RKO (cell line): ENCODE measurements at regions not wholly inside any gene's neighbourhood (a gene's known extent, or its start where the extent isn't known, plus 50 kb on each side); places are given as distances from the start of the nearest gene placed in this dataset.

Experiments used
- DNase-seq: peaks from one replicate; pipeline ENCODE4 v3.0.0-alpha.2; 2016; ENCODE audit warnings: low spot score

DNA sequence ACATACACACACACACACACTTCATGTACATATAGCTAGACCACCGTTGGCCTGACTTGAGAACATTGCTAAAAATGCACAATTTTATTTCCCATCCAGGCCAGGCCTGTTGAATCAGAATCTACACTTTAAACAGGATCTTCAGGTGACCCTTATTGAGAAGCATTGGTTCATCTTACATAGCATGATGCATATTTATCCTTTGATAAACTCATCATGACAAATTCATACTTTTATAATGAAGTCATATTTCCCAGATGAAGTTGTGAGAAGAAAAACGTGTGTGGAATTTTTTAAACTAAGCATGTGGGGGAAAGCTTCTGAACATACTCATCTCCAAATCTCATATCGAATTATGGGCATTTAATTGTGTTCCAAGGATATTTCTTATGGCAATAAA is 877.7 kb downstream of the MRPL39 start:
- DNase-seq, result peak; percentile 4

DNA sequence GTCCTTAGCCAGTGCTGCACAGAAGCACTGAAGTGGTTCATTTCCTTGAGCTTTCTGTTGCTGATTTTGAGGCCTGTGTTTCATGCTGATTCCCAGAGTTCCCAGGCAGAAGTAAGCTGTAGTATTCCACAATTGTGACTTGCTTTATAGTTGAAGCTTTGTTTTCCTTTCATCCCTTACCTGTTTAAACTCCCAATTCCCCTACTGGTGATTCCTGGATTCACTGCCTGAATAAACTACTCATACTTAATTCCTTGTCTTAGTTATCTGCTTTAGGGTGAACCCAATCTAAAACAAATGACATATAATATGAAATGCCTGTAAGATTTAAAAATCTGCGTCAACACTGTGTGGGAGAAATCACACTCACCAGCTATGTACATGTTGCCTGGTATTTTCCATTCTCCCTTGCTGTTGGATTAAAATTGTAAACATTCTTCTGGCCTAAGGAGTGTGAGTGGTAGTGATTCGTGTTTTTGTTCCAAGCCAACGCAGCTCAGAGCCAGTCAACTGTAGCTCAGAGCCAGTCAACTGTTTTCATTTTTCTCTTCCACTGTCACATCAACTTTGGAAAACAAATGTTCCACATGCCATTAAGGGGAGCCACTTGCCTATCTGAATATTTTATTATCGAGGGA is 879.4 kb downstream of the MRPL39 start:
- DNase-seq, result no peak

DNA sequence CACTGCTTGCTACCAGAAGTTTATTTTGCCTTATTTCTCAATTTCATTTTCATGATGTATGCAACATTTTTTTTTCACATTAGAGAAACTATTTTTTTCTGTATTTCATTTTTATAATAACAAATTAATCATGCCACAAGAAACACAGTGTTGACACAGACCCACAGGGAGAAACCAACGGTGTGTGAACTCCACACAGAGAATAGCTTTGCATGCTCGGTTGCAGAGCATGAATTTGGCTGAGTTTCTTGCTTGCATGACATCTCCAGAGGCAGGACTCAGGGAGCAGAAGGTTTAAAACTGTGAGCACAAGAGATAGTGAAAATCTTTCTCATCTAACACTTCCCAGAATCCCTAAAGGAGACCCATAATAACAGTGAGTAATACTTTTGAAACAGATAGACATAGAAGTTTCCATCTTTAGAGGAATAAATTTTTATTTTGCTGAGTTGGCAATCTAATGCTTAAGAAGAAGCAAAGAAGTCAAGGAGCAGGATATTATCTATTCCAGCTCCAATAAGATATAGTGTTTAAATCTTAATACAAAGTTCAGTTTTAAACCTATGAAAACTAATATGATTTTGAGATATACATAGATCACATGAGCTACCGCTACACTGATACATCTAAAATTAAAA is 890.9 kb downstream of the MRPL39 start:
- no peak for DNase-seq

DNA sequence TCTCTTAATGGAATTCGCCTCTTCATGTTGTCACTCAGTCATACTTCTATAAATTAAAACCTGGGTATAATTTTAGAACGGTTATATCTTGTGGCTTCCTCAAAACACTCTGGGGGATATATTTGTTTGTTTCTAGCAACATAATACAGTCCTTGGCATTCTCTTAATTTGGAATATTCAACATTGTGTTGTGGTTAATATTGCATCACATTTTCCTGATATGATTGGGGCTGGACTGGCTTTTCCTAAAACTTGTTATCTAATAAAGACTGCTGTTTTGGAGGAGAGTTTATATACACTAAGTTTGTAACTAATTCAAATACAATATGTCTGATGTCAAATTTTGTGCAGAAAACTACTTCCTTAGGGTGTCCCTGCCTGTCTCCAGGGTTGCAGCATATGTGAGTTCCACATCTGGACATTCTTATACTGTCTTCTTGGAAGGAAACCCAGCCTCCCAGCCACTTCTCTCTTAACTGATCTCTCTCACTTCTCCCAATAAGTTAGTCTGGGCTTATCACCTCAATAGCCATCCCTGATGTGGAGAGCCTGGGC is 892.6 kb downstream of the MRPL39 start:
- DNase-seq, result no peak

DNA sequence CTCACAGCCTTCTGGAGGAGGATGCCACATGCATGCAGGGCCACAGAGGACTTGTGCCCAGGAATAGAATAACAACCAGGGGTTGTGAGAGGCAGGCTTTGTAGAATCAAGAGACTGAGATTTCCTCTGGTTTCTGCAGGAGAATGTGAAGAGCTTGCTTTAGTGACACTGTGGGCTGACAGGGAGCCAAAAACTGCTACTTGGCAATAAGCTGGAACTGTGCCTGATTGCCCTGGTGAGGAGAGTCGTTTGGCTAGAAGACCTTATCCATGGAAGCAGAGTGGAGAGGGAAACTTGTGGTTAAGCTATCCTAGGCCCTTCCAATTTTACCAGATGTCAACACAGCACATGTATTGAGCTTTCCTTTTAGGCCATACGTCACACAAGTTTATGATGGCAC is 902.1 kb downstream of the MRPL39 start:
- no peak for DNase-seq

DNA sequence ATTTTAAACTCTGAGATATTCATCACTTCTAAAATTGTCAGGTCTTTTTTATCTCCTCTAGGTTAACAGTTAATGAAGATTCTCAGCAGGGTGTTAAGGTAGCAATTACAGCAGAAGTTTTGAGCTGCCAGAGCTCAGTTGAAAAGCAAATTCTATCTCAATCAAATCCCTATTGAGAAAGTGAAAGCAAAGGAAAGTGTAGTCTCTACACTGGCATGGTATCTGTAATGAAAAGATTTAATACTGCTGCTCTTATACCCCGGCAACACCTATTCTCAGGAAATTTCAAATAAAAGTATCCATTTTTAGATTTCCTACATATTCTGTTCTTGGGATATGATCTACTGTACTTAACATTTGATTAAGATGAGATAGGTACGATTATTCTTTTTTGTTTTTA is 913.5 kb downstream of the MRPL39 start:
- DNase-seq, result no peak

DNA sequence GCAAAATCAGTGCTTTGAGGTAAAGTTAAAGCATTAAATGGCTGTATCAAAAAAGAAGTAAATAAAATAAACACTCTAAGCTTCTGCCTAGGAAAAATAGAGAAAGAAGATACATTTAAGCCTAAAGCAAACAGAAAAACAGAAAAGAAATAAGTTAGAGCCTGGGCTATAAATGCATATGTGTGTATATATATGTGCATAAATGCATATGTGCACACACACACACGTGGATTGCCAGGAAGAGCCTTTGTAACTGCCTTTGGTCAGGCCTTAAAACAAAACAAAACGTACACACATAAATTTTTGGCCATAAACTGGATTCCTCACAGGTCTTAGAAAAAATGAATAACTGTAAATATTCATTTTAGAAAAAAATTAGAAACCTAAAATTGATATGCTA is 925.8 kb downstream of the MRPL39 start:
- no peak for DNase-seq

DNA sequence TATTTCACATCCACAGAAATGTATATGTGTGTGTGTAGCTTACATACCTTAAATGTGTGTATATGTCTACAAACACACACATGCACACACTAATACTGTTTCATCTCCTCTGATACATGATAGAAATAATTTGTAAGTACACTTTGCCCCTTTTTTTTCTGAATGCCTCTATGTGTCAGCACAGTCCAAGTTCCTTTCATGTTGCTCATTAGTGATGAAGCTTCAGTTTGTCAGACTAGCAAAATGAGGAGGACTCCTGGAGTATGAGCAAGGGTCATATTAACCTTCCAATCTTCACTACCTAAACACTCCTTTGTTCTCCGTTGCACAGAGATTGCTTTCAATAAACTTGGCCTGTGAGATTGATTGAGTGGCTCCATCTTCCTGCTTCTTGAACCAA is 935.4 kb downstream of the MRPL39 start:
- DNase-seq, result peak; percentile 18

DNA sequence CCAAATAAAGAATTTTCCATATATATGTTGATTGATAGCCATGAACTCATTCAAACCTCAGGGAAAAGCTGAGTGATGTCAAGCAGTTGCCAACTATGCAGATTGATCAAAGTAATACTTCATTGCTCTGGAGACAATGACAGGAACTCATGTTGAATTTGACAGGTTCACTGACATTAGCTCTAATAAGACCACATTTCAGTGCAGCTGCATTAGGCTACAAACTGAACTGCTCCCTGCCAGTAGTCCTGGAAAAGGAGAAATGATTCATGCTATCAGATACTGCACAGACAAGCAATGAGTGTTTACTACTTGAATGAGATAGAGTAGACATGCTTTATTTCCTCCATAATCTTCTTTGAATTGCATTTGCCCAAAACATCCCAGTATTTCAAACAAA is 948.4 kb downstream of the MRPL39 start:
- DNase-seq, result no peak

DNA sequence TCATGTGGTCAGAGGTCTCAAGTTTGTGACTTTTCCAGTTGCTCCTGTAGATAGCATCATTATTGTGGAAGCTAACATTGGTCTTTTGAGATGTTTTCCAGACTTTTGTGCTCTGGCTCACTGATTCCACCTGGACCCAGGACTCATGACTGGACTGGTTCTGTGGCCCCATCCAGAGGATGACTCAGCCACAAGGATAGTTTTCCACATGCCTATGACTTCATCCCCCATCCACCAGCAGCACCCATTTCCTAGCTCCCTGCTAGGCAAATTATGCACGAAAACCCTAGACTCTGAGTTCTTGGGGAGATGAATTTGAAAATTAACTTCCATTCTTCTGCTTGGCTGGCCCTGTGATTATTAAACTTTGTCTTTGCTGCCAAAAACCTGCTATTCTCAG is 949.3 kb downstream of the MRPL39 start:
- DNase-seq, result no peak

DNA sequence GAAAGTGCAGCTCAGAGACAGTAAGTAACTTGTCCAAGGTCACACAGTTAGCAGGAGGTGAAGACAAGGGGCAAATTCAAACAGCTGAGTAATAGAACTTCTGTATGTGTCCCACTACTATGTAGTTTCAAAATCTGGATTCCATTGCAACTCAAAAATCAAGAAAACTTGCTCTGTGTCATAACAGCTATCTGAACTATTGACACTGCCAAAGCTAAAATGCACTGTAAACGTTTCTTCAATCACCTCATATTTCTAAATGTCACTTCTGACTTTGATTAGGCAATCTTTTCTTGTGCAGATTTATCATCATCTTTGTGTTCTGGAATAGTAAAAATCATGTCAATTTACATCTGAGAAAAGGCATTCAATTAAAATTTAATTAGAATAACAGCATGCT is 957.6 kb downstream of the MRPL39 start:
- no peak for DNase-seq

DNA sequence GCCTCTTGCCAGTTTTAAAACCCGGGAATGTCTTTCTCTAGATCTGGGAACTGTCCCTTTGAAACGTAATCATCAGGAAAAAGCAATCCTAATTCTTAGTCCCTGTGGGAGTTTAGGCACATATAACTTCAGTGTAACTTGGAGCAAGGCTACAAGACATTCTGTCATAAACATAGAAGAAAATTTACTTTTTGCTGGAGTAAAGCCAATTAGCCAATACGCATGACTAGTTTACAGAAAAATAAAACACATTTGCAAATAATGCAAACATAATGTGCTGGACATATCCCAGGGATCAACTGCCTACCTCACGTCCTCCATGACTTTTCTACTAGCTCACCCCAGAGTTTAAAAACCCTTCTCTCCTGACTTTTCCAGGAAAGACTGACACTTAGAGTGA is 970.6 kb downstream of the MRPL39 start:
- DNase-seq, result no peak

DNA sequence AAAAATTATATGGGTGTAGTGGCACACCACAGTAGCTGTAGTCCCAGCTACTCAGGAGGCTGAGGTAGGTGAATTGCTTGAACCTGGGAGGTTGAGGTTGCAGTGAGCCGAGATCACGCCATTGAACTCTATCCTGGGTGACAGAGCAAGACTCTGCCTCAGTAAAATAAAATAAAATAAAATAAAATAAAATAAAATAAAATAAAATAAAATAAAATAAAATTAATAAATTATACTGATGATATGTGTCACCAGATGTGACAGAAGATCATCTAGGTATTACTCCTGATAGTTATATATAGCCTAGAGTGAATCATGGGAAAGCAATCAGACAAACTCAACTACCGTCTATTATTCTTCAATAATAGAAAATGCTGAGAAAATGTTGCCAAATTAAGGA is 972.5 kb downstream of the MRPL39 start:
- DNase-seq, result no peak

DNA sequence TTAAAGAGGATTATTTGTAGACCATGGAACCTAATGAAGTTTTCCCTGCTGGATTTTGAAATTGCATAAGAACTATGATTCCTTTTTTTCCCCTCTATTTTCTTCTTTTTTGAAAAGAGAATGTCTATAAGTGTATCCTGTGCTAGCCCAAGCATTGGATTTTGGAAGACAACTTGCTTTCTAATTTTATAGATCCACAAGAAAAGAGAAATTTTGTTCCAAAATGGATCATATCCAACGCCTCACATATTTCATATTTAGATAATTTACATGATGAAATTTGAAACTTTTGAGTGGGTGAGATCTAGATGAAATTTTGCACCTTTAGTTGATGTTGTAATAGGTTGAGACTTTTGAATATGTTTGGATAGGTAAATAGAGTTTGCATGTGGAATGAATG is 978.7 kb downstream of the MRPL39 start:
- DNase-seq, result no peak

DNA sequence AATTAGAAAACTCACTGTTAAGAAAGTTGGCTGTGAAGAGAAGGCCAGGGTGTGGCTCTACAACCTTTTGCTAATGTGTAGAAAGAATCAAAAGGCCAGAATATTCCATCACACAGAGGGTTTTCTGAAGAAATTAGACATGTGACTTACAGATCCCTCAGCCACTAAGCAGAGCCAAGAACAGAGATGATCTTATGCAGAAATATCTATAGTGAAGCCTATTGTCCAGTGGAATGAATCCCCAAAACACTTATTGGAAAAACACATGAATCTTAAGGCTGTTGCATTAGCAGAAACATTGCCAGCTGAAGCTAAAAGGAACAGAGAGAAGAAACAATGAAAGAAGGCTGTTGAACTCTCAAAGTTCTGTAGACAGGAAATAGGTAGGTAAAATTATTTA is 979.2 kb downstream of the MRPL39 start:
- DNase-seq, result no peak

DNA sequence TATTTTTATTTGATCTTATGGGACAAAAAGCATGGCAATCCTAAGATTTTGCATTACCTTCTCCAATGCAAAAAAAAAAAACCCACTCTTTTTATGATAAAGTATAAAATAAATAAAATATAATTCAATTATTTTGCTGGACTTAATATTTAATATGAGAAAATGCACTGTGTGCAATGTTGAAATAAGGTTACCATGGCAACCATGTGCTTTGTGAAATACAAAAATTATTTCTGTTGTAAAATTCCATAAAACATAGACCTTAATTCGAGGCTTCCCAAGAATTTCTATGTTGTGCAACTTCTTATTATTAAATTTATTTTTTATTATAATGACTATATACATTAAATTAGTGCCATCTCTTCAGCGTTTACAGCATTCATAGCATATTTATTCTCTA is 989.5 kb downstream of the MRPL39 start:
- DNase-seq, result no peak

DNA sequence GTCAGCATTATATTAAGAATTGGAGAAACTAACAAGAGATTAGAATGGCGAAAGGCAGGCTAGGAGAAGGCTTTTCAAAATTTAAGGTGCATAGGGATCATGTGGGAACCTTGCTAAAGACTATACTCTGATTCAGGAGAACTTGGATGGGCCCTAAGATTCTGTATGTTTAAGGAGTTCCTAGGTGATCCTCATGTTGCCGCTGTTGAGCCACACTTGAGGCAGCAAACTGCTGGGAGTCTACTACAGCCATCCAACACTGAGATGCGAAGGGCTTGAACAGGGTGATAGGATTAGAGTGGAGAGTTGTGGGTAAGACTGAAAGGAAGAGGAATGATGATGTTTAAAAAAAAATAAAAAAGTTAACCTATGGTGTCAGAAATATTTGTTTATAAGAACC is 1013.2 kb downstream of the MRPL39 start:
- DNase-seq, result no peak

DNA sequence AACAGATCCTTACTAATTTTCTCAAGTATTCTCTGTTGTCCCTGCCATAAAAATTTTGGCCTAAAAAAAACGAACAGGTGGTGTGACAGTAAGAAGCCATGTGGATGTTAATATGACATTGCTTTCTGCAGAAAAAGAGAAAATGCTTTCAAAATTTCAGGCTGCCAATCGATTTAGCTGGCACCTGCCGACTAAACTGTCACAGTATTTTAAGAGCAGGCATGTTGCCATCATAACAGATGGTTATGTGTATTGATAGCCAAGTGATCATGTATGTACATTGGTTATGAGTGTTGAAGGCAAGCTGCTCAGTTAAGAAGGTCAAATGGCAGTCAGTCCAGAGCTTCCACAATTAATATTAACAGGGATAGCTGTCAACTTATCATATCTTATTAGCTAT is 1017.0 kb downstream of the MRPL39 start:
- no peak for DNase-seq

DNA sequence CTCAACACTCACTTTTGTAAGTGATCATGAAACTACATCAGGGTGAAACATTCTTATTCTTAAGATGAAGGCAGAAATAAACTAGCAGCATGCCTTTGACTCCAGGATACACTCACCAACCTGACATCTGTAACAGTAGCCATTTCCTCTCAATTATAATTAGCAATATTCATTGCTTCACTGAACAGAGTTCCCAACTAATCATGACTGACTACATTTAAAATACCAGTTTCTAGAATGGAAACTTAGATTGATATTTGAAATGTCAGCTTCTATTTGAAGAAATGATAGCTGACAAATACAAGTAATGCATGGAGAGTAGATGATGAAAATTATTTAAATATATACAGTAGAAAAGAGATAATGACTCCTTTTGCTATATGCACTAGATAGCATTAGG is 1023.8 kb downstream of the MRPL39 start:
- no peak for DNase-seq

DNA sequence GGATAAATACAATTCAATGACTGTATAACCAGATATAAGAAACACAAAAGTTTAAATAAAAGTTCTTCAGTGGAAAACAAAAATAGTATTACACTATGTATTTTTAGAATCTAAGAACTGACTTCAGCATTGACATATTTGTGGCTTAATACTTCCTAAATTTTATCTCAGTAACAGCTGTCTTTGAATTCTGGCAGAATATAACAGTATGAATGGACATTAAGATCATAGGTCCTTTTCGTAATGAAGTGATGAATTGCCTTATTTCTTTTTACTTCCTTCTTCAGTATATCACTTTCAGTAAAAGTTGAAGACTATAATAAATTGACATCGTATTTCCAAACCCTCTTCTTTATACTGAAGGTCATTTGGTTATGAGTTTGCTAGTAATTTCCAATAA is 1030.0 kb downstream of the MRPL39 start:
- no peak for DNase-seq

DNA sequence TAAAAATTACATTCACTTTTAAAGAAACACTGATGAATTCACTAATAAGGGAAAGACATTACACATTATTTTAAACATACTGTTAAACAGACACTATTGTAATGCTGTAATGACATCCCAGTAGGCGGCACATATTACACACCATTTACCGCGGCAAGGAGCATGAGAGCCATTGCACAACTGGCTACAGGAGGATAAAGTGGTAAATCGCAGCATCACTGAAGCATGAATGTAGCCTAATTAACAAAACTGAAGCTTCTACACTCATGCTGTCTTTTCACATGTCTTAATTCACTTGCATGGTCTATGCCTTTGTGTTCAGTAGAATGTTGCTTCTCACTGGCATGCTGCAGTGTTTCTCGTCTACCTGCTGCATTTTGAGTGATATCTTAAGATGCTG is 1046.0 kb downstream of the MRPL39 start:
- DNase-seq, result no peak

DNA sequence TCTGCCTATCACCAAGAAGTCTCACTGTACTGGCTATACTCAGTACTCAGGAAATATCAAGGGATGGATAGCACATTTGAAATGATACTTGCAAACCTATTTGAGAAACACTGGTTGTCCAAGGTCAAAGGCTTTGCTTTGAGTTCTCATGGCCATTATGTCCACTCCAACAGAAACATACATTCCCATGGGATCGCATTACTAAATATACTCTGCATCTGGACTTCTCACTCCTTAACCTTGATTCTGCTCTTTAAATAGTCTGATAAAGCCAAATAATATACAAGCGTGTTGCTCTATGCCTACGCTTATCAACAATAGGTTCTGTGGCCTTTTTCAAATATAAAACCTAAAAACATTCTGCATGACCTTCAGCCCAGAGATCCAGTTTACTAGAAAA is 1054.8 kb downstream of the MRPL39 start:
- DNase-seq, result no peak

DNA sequence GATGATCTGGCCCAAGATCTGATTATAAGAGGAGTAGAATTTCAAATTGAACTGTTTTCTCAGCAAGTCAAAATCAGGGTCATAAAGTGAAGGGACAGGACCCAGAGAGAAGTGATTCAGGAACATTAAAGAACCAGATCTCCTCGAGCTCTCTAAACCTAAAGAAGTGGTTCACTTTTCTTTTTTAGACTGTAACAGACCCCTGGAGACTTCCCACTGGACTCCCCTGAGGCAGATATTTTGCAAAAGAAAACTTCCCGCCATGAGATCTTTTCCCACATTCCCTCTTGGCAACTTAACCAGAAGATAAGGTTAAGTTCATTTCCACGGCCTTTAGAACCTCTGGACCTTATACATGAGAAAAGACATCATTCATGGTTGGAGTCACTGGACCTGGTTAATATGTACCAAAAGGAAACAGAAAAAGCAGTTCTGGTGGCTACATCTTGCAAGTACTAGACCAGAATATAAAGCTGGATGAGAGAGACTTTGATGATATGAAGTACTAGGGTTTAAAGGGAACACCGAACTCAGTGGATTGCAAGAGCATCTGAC is 1061.4 kb downstream of the MRPL39 start:
- DNase-seq, result no peak
